Cerebellar cortex (tissue), 1 donor: ENCODE measurements at regions not wholly inside any gene's neighbourhood (a gene's known extent, or its start where the extent isn't known, plus 50 kb on each side); places are given as distances from the start of the nearest gene placed in this dataset.

Experiments used
- DNase-seq: peaks from one replicate; pipeline ENCODE4 v3.0.0-alpha.2; 2015; ENCODE audit warnings: low spot score

GRCh38 chr2:139949242-139949972, 1169.2 kb upstream of the NXPH2 start:
- DNase-seq: no peak

- peak; percentile 3 for DNase-seq
These were observed 1166.5 kb upstream of the NXPH2 start for GRCh38 chr2:139946690-139947089.

- DNase-seq: no peak
These were observed 1160.5 kb upstream of the NXPH2 start for GRCh38 chr2:139940686-139941085.

GRCh38 chr2:139925903-139926302, 1145.7 kb upstream of the NXPH2 start:
- DNase-seq: no peak

- DNase-seq: no peak
These were observed 1143.9 kb upstream of the NXPH2 start for GRCh38 chr2:139924070-139924469.

GRCh38 chr2:139918982-139919381, 1138.8 kb upstream of the NXPH2 start:
- DNase-seq: no peak

GRCh38 chr2:139917690-139918384, 1137.6 kb upstream of the NXPH2 start:
- no peak for DNase-seq

GRCh38 chr2:139916822-139917221, 1136.6 kb upstream of the NXPH2 start:
- DNase-seq: peak; percentile 8

- DNase-seq: no peak
These were observed 1131.0 kb upstream of the NXPH2 start for GRCh38 chr2:139911160-139911559.

GRCh38 chr2:139909136-139909535, 1128.9 kb upstream of the NXPH2 start:
- DNase-seq: no peak

- DNase-seq: no peak
These were observed 1125.4 kb upstream of the NXPH2 start for GRCh38 chr2:139905624-139906023.

- DNase-seq: no peak
These were observed 1111.4 kb upstream of the NXPH2 start for GRCh38 chr2:139891636-139892035.

- no peak for DNase-seq
These were observed 1105.8 kb upstream of the NXPH2 start for GRCh38 chr2:139885921-139886498.

GRCh38 chr2:139876964-139877363, 1096.8 kb upstream of the NXPH2 start:
- no peak for DNase-seq

GRCh38 chr2:139876321-139876720, 1096.1 kb upstream of the NXPH2 start:
- no peak for DNase-seq

- DNase-seq: no peak
These were observed 1092.3 kb upstream of the NXPH2 start for GRCh38 chr2:139872503-139872902.

- DNase-seq: no peak
These were observed 1091.8 kb upstream of the NXPH2 start for GRCh38 chr2:139872032-139872431.

GRCh38 chr2:139867601-139868226, 1087.5 kb upstream of the NXPH2 start:
- DNase-seq: no peak

GRCh38 chr2:139864821-139865302, 1084.7 kb upstream of the NXPH2 start:
- DNase-seq: no peak

GRCh38 chr2:139854769-139855483, 1074.7 kb upstream of the NXPH2 start:
- no peak for DNase-seq

- DNase-seq: no peak
These were observed 1070.2 kb upstream of the NXPH2 start for GRCh38 chr2:139850254-139850890.
